Thyroid gland (tissue), 4 donors: ENCODE measurements at regions not wholly inside any gene's neighbourhood (a gene's known extent, or its start where the extent isn't known, plus 50 kb on each side); places are given as distances from the start of the nearest gene placed in this dataset.

ENCODE experiments used
- POLR2A ChIP-seq, 2 donors: fragments of 450-650 bp; IDR thresholded peaks; one replicate each; pipeline ENCODE4 v1.6.1; 2017; ENCODE audit warnings: antibody characterized with exemption in 2 of 2, mild to moderate bottlenecking in 2 of 2, moderate library complexity in 1 of 2
- TF ChIP-seq, protein P1 (sequence below), 6 experiments: fragments of 200-600 bp in 3 of 6; fragments of 450-650 bp in 3 of 6; sonication (generic) in 3 of 6; IDR thresholded peaks; one replicate each; pipeline ENCODE4 v1.5.1; 2016 to 2019; ENCODE audit warnings: antibody characterized with exemption in 6 of 6, mild to moderate bottlenecking in 2 of 6, inconsistent platforms in 1 of 6, moderate library complexity in 1 of 6

DNA sequence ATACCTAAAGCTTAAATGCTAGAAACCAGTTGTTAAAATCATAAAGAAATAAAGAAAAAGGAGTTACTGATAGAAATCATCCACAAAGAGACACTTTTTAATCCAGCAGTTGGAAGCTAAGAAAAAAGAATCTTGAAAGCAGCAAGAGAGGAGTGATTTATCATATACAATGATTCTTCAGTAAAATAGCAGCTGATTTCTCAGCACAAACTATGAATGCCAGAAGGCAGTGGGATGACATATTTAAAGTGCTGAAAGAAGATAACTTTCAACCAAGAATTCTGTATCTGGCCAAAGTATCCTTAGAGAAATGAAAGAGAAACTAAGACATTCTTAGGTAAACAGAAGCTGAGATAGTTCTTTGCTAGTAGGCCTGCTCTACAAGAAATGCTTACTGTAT is 366.0 kb downstream of the HTR1A start:
- TF ChIP-seq, protein P1, sequence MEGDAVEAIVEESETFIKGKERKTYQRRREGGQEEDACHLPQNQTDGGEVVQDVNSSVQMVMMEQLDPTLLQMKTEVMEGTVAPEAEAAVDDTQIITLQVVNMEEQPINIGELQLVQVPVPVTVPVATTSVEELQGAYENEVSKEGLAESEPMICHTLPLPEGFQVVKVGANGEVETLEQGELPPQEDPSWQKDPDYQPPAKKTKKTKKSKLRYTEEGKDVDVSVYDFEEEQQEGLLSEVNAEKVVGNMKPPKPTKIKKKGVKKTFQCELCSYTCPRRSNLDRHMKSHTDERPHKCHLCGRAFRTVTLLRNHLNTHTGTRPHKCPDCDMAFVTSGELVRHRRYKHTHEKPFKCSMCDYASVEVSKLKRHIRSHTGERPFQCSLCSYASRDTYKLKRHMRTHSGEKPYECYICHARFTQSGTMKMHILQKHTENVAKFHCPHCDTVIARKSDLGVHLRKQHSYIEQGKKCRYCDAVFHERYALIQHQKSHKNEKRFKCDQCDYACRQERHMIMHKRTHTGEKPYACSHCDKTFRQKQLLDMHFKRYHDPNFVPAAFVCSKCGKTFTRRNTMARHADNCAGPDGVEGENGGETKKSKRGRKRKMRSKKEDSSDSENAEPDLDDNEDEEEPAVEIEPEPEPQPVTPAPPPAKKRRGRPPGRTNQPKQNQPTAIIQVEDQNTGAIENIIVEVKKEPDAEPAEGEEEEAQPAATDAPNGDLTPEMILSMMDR (IDR thresholded peaks at IDR 0.05) = no peak
- no peak for TF ChIP-seq POLR2A (IDR thresholded peaks at IDR 0.05)
